Immature natural killer cell (primary cell): ENCODE measurements at regions not wholly inside any gene's neighbourhood (a gene's known extent, or its start where the extent isn't known, plus 50 kb on each side); places are given as distances from the start of the nearest gene placed in this dataset.
"Not testable (repeated sequence)": the region's sequence is repeated elsewhere in the genome, so short reads cannot be mapped to it uniquely, and the experiment has no call there.

ENCODE experiments used
- DNase-seq, 3 donors: peaks; one replicate each; pipeline ENCODE4 v3.0.0; 2022; ENCODE audit warnings: mixed read lengths in 1 of 3
- H3K27ac Mint-ChIP-seq, 6 donors: one replicate each; pipeline ENCODE4 v1.8.0; 2020; ENCODE audit warnings: mixed read lengths in 6 of 6, mild to moderate bottlenecking in 5 of 6, inconsistent platforms in 4 of 6, moderate library complexity in 3 of 6
- H3K27me3 Mint-ChIP-seq, 3 donors: one replicate each; pipeline ENCODE4 v1.8.0; 2020 to 2021; ENCODE audit warnings: low read depth in 3 of 3, mild to moderate bottlenecking in 3 of 3, mixed read lengths in 3 of 3, moderate library complexity in 3 of 3, inconsistent platforms in 1 of 3
- H3K36me3 Mint-ChIP-seq, 3 donors: one replicate each; pipeline ENCODE4 v1.8.0; 2020; ENCODE audit warnings: mixed read lengths in 3 of 3, inconsistent platforms in 2 of 3, mild to moderate bottlenecking in 2 of 3
- H3K4me1 Mint-ChIP-seq, 2 donors: one replicate each; pipeline ENCODE4 v1.8.0; 2020; ENCODE audit warnings: inconsistent platforms in 2 of 2, mild to moderate bottlenecking in 2 of 2, mixed read lengths in 2 of 2, moderate library complexity in 1 of 2
- H3K4me3 Mint-ChIP-seq, 5 donors: one replicate each; pipeline ENCODE4 v1.8.0; 2020; ENCODE audit warnings: mild to moderate bottlenecking in 5 of 5, mixed read lengths in 5 of 5, inconsistent platforms in 3 of 5, moderate library complexity in 3 of 5
- H3K9me3 Mint-ChIP-seq, 6 donors: one replicate each; pipeline ENCODE4 v1.8.0; 2020; ENCODE audit warnings: mild to moderate bottlenecking in 6 of 6, mixed read lengths in 6 of 6, inconsistent platforms in 4 of 6, moderate library complexity in 3 of 6

DNA sequence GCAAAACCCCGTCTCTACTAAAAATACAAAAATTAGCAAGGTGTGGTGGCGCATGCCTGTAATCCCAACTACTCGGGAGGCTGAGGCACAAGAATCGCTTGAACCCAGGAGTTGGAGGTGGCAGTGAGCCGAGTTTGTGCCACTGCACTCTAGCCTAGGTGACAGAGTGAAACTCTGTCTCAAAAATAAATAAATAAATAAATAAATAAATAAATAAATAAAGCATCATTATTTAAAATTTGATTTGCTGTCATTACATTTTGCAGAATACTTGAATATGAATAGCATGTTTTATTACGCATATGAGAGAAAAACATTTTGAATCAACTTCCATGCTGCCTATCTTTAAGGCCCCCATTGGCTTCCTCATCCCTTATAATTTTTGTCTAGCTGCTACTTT lies 53.4 kb upstream of the MED14 start:
- H3K9me3 Mint-ChIP-seq = not testable (repeated sequence)

DNA sequence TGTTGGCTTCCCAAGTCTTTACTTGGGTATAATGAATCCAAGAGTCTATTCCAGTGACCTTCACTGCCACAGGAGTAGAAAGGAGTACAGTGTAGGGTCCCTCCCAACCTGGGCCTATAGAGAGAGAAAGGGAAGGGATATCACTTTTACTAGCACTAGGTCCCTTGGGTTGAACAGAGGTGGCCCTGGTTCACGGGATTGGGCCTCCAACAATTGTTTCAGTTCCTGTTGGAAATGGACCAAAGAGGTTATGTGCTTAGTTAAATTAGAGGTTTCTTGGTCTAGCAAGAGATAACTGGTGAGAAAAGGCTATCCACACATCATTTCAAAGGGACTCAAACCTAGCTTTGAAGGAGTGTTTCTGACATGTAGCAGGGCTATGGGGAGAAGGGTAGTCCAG lies 57.1 kb upstream of the MED14 start:
- Mint-ChIP-seq H3K4me3 (no peak overlapping the region), H3K27ac (no peak overlapping the region), H3K27me3 (peaks cover 9 to 49% (median 15%) of the 10 kb centered on the region in 3 donors), H3K4me1 (peaks cover 3 to 7% of the 10 kb centered on the region in 2 donors), H3K9me3 (no peaks in the 10 kb centered on the region), H3K36me3 (no peaks in the 10 kb centered on the region)
- no peak for DNase-seq

More for the DNA sequence above, 53.4 kb upstream of the MED14 start:
- H3K4me3 Mint-ChIP-seq, H3K4me1 Mint-ChIP-seq, H3K36me3 Mint-ChIP-seq, DNase-seq, H3K27ac Mint-ChIP-seq: not testable (repeated sequence)
- peaks cover 3 to 35% (median 7%) of the 10 kb centered on the region in 3 donors for H3K27me3 Mint-ChIP-seq

DNA sequence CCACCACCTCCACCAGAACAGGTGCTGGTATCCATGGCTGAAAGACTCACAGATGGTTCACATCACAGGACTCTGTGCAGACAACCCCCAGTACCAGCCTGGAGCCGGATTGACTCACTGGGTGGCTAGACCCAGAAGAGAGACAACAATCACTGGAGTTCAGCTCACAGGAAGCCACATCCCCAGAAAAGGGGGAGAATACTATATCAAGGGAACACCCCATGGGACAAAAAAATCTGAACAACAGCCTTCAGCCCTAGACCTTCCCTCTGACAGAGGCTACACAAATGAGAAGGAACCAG lies 59.4 kb upstream of the MED14 start:
- not testable (repeated sequence) for H3K9me3 Mint-ChIP-seq, H3K36me3 Mint-ChIP-seq, H3K27ac Mint-ChIP-seq, H3K4me3 Mint-ChIP-seq, DNase-seq, H3K4me1 Mint-ChIP-seq
- H3K27me3 Mint-ChIP-seq = peaks cover 10 to 48% (median 14%) of the 10 kb centered on the region in 3 donors

DNA sequence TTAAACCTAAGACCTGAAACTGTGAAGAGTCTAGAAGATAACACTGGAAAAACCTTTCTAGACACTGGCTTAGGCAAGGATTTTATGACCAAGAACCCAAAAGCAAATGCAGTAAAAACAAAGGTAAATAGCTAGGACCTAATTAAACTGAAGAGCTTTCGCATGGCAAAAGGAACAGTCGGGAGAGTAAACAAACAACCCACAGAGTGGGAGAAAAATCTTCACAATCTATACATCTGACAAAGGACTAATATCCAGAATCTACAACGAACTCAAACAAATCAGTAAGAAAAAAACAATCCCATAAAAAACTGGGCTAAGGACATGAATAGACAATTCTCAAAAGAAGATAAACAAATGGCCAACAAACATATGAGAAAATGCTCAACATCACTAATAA lies 64.4 kb upstream of the MED14 start:
- not testable (repeated sequence) for H3K4me1 Mint-ChIP-seq, DNase-seq, H3K4me3 Mint-ChIP-seq, H3K27ac Mint-ChIP-seq, H3K9me3 Mint-ChIP-seq, H3K36me3 Mint-ChIP-seq
- H3K27me3 Mint-ChIP-seq = peaks cover 5 to 22% (median 7%) of the 10 kb centered on the region in 3 donors

DNA sequence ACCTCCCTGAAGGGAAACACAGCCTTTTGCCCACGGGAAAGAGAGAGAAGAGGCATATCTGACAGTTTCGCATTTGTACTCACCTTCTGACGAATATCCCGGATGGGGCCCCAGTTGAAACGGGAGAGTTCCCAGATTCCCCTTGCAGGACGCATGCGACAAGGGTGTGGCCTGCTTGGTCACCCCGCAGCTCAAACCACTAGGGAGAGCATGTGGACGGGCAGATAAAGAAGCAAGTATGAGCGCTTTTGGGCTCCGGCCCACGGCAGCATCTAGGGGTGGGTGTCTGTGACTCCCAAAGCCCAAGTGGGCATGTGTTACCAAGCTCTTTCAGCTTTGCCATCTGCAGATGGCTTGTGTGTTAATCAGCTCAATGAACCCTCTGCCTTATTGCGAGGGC lies 70.1 kb upstream of the MED14 start:
- Mint-ChIP-seq H3K36me3 (no peaks in the 10 kb centered on the region), H3K9me3 (no peaks in the 10 kb centered on the region), H3K4me1 (no peaks in the 10 kb centered on the region), H3K27ac (no peak overlapping the region), H3K4me3 (no peak overlapping the region), H3K27me3 (peaks cover 0 to 4% (median 2%) of the 10 kb centered on the region in 3 donors)
- no peak for DNase-seq

DNA sequence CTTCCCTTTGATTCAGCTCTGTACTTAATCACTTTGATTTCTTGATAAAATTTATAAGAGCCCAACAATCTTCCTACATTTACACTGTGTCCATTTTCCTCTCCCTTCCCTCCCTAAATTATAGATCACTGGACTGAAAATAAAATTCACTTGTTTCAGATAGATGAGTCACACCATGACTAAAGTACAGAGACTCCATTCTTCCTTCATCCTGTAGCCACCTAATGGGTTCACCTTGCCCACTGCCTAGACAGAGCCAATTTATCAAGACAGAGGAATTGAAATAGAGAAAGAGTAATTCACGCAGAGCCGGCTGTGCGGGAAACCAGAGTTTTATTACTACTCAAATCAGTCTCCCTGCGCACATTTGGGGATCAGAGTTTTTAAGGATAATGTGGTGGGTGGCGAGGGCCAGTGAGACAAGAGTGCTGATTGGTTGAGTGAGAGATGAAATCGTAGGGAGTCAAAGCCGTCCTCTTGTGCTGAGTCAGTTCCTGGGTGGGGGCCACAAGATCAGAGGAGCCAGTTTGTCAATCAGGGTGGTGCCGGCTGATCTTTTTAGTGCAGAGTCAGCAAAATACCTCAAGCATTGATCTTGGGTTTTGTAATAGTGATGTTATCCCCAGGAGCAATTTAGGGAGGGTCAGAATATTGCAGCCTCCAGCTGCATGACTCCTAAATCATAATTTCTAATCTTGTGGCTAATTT lies 71.3 kb upstream of the MED14 start:
- Mint-ChIP-seq H3K27me3 (peaks cover 2 to 4% (median 4%) of the 10 kb centered on the region in 3 donors), H3K4me1 (no peaks in the 10 kb centered on the region), H3K36me3 (no peaks in the 10 kb centered on the region), H3K27ac (no peak overlapping the region), H3K9me3 (no peaks in the 10 kb centered on the region), H3K4me3 (no peak overlapping the region)
- DNase-seq = no peak

DNA sequence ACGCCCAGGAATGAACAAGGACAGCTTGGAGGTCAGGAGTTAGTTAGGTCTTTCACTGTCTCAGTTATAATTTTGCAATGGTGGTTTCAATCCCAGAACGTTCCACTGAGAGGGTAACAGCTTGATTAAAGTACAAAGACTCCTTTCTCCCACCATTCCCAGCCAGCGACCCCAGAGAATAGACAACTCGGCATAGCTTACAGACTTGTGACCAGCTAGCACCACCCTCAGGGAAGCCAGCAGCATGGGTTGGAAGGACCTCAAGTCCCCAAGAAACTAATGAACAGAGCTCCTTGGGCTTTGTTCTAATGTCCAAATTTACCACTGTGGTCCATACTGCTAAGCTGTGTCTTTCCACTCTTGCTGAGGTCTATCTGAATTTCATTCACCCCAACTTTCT lies 72.0 kb upstream of the MED14 start:
- H3K4me1 Mint-ChIP-seq = no peaks in the 10 kb centered on the region
- H3K27me3 Mint-ChIP-seq = peaks cover 2 to 4% (median 4%) of the 10 kb centered on the region in 3 donors
- H3K36me3 Mint-ChIP-seq = no peaks in the 10 kb centered on the region
- H3K9me3 Mint-ChIP-seq = no peaks in the 10 kb centered on the region
- no peak overlapping the region for H3K4me3 Mint-ChIP-seq
- H3K27ac Mint-ChIP-seq = no peak overlapping the region
- DNase-seq = no peak

DNA sequence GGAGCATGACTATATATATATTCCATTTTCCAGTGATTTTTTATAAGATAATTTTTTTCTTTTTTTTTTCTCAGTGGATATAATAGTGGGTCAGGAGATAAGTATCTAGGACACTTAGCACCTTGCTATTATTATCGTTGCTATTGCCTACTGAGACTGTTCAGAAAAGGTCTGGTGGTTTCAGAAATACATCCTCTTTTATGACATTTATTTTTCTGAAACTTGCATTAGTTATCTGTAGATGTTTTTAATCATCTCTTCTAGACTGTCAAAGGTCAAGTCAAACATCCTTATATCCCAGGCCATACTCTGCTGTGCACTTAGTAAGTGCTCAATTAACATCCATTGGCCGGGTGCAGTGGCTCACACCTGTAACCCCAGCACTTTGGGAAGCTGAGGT lies 72.9 kb upstream of the MED14 start:
- no peak for DNase-seq
- Mint-ChIP-seq H3K9me3 (no peaks in the 10 kb centered on the region), H3K4me1 (no peaks in the 10 kb centered on the region), H3K36me3 (no peaks in the 10 kb centered on the region), H3K4me3 (no peak overlapping the region), H3K27me3 (peaks cover 2 to 4% (median 4%) of the 10 kb centered on the region in 3 donors), H3K27ac (no peak overlapping the region)

DNA sequence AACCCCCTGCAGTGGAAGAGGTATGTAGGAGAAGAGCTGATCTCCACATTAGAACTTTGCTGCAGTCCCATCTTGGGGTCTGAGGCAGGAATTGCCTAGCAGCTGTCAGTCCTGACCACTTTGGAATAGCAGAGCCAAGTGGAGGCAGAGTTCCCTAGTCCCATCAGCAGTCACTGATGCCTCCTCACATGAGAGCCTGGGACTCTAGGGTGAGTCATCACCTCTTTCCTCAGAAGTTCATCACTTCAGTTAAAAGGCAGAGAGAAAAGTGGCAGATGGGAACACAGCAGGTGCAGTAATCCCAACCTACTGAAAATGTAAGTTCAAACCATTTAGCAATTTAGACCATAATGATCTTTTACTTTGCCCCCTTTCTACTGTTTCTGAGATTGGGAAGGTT lies 73.9 kb upstream of the MED14 start:
- H3K9me3 Mint-ChIP-seq = no peaks in the 10 kb centered on the region
- H3K4me1 Mint-ChIP-seq = no peaks in the 10 kb centered on the region
- DNase-seq = no peak
- H3K27ac Mint-ChIP-seq = no peak overlapping the region
- H3K36me3 Mint-ChIP-seq = no peaks in the 10 kb centered on the region
- H3K27me3 Mint-ChIP-seq = peaks cover 0 to 4% (median 4%) of the 10 kb centered on the region in 3 donors
- no peak overlapping the region for H3K4me3 Mint-ChIP-seq

DNA sequence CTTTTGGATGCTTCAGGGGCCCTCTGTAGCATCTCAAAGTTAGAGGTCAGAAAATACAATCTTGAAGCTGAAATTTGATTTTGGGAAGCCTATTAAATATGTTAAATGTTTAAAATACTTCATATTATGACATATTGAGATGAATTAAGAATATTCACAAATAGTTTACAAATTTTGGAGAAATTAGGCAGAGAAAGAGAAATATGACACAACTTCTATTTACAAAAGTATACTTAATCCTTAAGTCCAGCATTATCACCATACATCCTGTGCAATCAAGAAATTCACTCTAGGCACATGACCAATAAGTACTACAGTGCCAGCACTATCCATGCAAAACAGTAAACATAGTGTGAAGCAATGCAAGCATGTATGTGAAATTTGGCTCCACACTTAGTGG lies 79.7 kb upstream of the MED14 start:
- H3K4me3 Mint-ChIP-seq, H3K27ac Mint-ChIP-seq, H3K36me3 Mint-ChIP-seq, DNase-seq, H3K9me3 Mint-ChIP-seq, H3K4me1 Mint-ChIP-seq, H3K27me3 Mint-ChIP-seq: not testable (repeated sequence)

DNA sequence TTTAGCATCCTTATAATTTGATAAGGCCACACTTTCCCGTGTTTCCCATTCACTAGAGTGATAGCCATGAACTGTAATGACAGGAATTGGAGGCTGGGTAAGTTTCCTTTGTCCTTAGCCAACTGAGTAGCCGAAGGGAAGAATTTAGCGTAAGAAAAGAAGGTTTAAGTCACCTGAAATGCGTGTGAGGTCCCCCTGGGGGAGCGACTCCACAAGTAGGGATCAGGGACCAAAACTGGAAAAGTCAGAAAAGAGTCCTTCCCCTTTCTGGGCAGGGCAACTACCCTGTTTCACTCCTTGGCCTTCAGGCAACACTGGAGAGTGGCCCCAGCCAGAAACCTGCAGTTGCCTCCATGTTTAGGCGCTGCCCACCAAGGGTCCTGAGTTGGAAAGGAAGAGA lies 81.6 kb upstream of the MED14 start:
- H3K36me3 Mint-ChIP-seq = no peaks in the 10 kb centered on the region
- no peak overlapping the region for H3K4me3 Mint-ChIP-seq
- DNase-seq = no peak
- no peaks in the 10 kb centered on the region for H3K9me3 Mint-ChIP-seq
- peaks cover 0 to 3% (median 0%) of the 10 kb centered on the region in 3 donors for H3K27me3 Mint-ChIP-seq
- H3K27ac Mint-ChIP-seq = no peak overlapping the region
- no peaks in the 10 kb centered on the region for H3K4me1 Mint-ChIP-seq

DNA sequence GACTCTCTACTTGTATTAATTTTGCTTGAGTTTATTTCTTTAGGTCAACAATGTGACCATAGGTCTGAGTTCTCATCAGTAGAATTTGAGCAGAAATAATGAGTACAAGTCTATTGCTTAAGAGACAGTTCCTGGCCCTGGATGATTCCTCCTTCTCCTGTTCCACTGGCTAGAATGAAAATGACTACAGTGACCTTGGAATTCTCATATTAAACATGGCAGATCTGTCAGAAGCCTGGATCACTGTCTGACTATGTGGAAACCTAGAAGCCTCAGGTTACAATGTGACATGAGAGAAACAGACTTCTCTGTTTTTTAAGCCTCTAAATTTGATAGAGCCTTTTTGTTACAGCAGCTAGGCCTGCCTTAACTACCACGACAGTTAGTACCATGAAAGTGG lies 82.9 kb upstream of the MED14 start:
- DNase-seq = no peak
- H3K27me3 Mint-ChIP-seq = peaks cover 0 to 10% (median 3%) of the 10 kb centered on the region in 3 donors
- no peaks in the 10 kb centered on the region for H3K4me1 Mint-ChIP-seq
- H3K4me3 Mint-ChIP-seq = no peak overlapping the region
- H3K27ac Mint-ChIP-seq = no peak overlapping the region
- no peaks in the 10 kb centered on the region for H3K9me3 Mint-ChIP-seq
- no peaks in the 10 kb centered on the region for H3K36me3 Mint-ChIP-seq

DNA sequence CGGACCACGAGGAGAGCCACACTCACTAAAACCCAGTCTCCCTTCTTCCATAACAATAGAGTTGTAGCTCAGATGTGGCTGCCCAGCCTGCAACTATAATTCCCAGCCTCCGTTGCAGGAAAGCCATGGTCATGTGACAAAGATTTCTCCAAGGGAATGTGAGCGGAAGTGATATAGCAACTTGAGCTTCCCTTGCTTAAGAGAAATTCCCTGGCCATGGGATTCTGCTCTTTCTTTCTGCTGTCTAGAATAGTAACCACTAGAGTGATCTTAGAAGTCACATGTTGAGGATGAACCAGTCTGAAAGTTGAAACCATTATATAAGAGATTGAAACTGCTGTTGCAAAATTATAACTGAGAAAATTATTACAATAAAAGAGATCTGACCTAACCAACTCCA lies 86.4 kb upstream of the MED14 start:
- Mint-ChIP-seq H3K36me3 (no peaks in the 10 kb centered on the region), H3K27ac (no peak overlapping the region), H3K27me3 (peaks cover 3 to 14% (median 4%) of the 10 kb centered on the region in 3 donors), H3K4me3 (no peak overlapping the region), H3K4me1 (no peaks in the 10 kb centered on the region), H3K9me3 (peaks cover 0 to 4% (median 0%) of the 10 kb centered on the region in 6 donors)
- DNase-seq = no peak

DNA sequence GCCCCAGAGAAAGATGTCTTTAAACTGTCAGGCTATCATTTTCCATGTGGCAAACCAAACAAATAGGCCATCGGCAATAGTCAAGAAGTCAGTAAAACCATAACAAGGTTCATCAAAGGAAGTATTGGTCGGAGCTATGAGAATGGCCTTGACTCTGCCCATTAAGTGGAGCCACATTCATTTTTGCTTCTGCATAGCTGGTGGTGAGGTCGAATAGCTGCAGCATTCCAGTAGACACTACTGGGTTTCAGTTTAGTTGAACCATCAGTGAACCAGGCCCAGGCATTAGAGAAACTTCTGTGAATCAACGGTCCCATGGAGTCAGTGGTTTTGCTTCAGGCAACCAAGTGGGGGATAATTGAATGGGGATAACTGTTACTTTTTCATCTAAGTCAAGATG lies 92.0 kb upstream of the MED14 start:
- Mint-ChIP-seq H3K9me3 (peaks cover 0 to 4% (median 0%) of the 10 kb centered on the region in 6 donors), H3K36me3 (no peaks in the 10 kb centered on the region), H3K4me3 (no peak overlapping the region), H3K27me3 (peaks cover 1 to 15% (median 3%) of the 10 kb centered on the region in 3 donors), H3K4me1 (no peaks in the 10 kb centered on the region), H3K27ac (no peak overlapping the region)
- no peak for DNase-seq

DNA sequence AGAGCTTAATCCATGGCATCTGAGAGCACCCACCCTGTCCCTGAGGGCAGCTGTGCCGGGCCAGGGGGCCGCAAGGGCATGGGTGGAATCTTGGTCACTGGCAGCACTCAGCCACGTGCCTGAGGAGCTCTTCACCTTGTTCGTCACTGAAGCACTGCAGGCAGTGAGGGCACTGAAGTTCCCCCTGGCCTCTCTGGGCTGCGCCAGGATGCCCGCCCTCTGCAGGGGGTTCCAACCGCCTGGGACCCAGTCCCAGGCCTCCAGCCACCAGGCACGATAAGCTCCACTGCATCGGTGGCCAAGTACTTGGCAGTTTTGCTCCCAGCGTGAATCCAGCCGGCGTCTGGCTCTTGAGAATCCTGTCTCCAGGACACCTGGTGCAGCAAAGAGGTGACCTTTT lies 96.4 kb upstream of the MED14 start:
- H3K4me3 Mint-ChIP-seq = no peak overlapping the region
- H3K36me3 Mint-ChIP-seq = no peaks in the 10 kb centered on the region
- H3K9me3 Mint-ChIP-seq = no peaks in the 10 kb centered on the region
- H3K27ac Mint-ChIP-seq = no peak overlapping the region
- peaks cover 0 to 4% (median 0%) of the 10 kb centered on the region in 3 donors for H3K27me3 Mint-ChIP-seq
- H3K4me1 Mint-ChIP-seq = no peaks in the 10 kb centered on the region
- no peak for DNase-seq
